Breast epithelium (tissue), 3 donors: ENCODE measurements at regions not wholly inside any gene's neighbourhood (a gene's known extent, or its start where the extent isn't known, plus 50 kb on each side); places are given as distances from the start of the nearest gene placed in this dataset.

ENCODE experiments used
- CTCF ChIP-seq, 3 donors: fragments of 450-650 bp; IDR thresholded peaks; one replicate each; pipeline ENCODE4 v1.5.1; 2016 to 2017; ENCODE audit warnings: antibody characterized with exemption in 3 of 3, mild to moderate bottlenecking in 3 of 3, moderate library complexity in 3 of 3
- POLR2AphosphoS5 ChIP-seq, 3 donors: sonication (generic); formaldehyde crosslinking; IDR thresholded peaks; one replicate each; pipeline ENCODE4 v1.6.1; 2017; ENCODE audit warnings: antibody characterized with exemption in 3 of 3

DNA sequence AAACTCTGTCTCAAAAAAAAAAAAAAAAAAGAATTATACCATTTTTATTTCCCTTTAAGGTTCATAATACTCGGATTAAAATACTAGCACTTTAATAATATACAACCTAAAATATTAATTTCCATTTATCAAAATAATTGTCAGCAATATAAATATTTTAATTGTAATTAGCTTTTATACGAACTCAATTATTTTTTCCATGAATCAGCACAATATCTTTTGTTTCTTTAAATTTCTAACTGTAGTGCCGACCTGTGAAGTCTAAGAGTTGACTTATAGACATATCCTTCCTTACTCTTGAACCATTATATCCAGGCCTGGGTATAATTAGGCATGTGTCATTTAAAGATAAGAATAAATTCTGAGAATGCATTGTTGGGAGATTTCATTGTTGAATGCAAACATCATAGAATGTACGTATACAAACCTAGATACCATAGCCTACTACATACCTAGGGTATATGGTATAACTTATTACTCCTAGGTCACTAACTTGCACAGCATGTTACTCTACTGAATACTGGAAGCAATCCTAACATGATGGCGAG lies 996.7 kb upstream of the TMPRSS15 start:
- TF ChIP-seq CTCF (IDR thresholded peaks at IDR 0.05), result no peak
- TF ChIP-seq POLR2AphosphoS5 (IDR thresholded peaks at IDR 0.05), result no peak
